ENCODE measurements at regions not wholly inside any gene's neighbourhood (a gene's known extent, or its start where the extent isn't known, plus 50 kb on each side); places are given as distances from the start of the nearest gene placed in this dataset.

GRCh38 chr13:74465271-74465670 is 331.1 kb upstream of the KLF12 start:
- no peak for DNase-seq (ENCODE audit: insufficient read length)
- no peak for FAIRE-seq
- TF ChIP-seq TAF1 (IDR thresholded peaks at IDR 0.05; ENCODE audit: borderline replicate concordance, low read depth, low read length) (no peak), POLR2AphosphoS5 (IDR thresholded peaks at IDR 0.05; ENCODE audit: low read depth, low read length) (no peak), POLR2A (IDR thresholded peaks at IDR 0.05; ENCODE audit: low read depth, low read length) (no peak)

DNA sequence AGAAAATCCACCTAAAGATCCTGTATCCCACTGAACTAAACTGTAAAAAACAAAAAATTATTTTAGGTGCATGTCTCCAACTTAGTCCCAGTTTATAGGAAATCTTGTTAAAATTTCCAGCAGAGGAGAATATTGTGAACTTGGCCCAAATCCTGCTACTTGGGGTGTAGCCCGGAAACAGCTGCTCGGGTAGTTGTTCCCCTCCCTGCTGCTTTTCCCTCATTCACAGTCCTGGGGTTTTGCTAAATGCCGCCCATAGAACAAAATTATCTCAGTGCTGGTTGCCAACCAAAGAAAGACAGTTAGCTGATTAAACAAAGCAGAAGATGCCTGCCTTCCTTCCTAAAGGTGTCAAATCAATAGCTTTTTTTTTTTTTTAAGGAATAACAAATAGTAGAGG is 330.5 kb upstream of the KLF12 start:
- DNase-seq (ENCODE audit: insufficient read length) (no peak), FAIRE-seq (no peak)
- TF ChIP-seq POLR2A (IDR thresholded peaks at IDR 0.05; ENCODE audit: low read depth, low read length) (no peak), TAF1 (IDR thresholded peaks at IDR 0.05; ENCODE audit: borderline replicate concordance, low read depth, low read length) (no peak), POLR2AphosphoS5 (IDR thresholded peaks at IDR 0.05; ENCODE audit: low read depth, low read length) (no peak)

GRCh38 chr13:74461011-74461410 is 326.8 kb upstream of the KLF12 start:
- DNase-seq (ENCODE audit: insufficient read length) (no peak), FAIRE-seq (no peak)
- TF ChIP-seq POLR2A (IDR thresholded peaks at IDR 0.05; ENCODE audit: low read depth, low read length), result no peak
- TF ChIP-seq TAF1 (IDR thresholded peaks at IDR 0.05; ENCODE audit: borderline replicate concordance, low read depth, low read length), result no peak
- no peak for TF ChIP-seq POLR2AphosphoS5 (IDR thresholded peaks at IDR 0.05; ENCODE audit: low read depth, low read length)

- DNase-seq (ENCODE audit: insufficient read length) (no peak), FAIRE-seq (no peak)
- TF ChIP-seq POLR2A (IDR thresholded peaks at IDR 0.05; ENCODE audit: low read depth, low read length) (no peak), TAF1 (IDR thresholded peaks at IDR 0.05; ENCODE audit: borderline replicate concordance, low read depth, low read length) (no peak), POLR2AphosphoS5 (IDR thresholded peaks at IDR 0.05; ENCODE audit: low read depth, low read length) (no peak)
Measured at GRCh38 chr13:74452881-74453280, 318.7 kb upstream of the KLF12 start.

- no peak for FAIRE-seq
- TF ChIP-seq POLR2AphosphoS5 (IDR thresholded peaks at IDR 0.05; ENCODE audit: low read depth, low read length), result no peak
- TF ChIP-seq TAF1 (IDR thresholded peaks at IDR 0.05; ENCODE audit: borderline replicate concordance, low read depth, low read length), result no peak
- no peak for TF ChIP-seq POLR2A (IDR thresholded peaks at IDR 0.05; ENCODE audit: low read depth, low read length)
- DNase-seq (ENCODE audit: insufficient read length), result no peak
Measured at GRCh38 chr13:74452176-74452575, 318.0 kb upstream of the KLF12 start.

GRCh38 chr13:74450964-74451363 is 316.8 kb upstream of the KLF12 start:
- DNase-seq (ENCODE audit: insufficient read length) (no peak), FAIRE-seq (no peak)
- TF ChIP-seq POLR2A (IDR thresholded peaks at IDR 0.05; ENCODE audit: low read depth, low read length) (no peak), TAF1 (IDR thresholded peaks at IDR 0.05; ENCODE audit: borderline replicate concordance, low read depth, low read length) (no peak), POLR2AphosphoS5 (IDR thresholded peaks at IDR 0.05; ENCODE audit: low read depth, low read length) (no peak)

- FAIRE-seq (no peak), DNase-seq (ENCODE audit: insufficient read length) (no peak)
- no peak for TF ChIP-seq POLR2AphosphoS5 (IDR thresholded peaks at IDR 0.05; ENCODE audit: low read depth, low read length)
- TF ChIP-seq TAF1 (IDR thresholded peaks at IDR 0.05; ENCODE audit: borderline replicate concordance, low read depth, low read length), result no peak
- TF ChIP-seq POLR2A (IDR thresholded peaks at IDR 0.05; ENCODE audit: low read depth, low read length), result no peak
Measured at GRCh38 chr13:74450525-74450845, 316.3 kb upstream of the KLF12 start.

DNA sequence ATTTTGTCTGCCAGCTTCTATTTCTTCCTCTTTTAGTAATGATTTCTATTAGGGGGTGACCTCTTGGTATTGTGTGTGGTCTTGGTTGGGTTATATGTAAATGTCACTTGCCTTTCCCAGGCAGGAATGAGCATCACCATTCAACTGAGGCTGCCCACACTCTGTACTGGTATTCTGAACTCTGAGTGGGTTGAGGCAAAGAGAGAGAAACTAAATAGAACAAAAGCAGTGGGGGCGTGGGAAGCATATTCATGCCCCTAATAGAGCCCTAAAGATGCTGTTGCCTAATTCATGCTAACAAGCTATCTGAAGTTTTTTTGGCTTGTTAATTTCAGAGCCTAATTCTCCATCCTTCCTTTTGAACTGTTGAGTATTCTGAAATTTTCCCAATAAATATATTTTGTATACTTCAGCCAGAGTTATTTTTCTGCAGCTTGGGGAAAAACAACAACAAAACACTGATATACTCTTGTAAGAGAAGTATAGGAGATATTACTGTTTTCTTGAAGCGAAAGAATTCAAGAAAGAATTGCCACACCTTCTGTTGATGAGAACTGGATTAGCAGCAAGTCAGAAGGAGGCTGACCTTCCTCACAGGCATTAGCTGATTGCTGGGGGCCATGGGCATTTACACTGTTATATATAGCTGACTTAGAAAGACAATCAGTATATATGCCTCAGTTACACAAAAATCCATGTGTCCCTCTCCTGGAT is 315.8 kb upstream of the KLF12 start:
- no peak for FAIRE-seq
- DNase-seq (ENCODE audit: insufficient read length), result no peak
- no peak for TF ChIP-seq TAF1 (IDR thresholded peaks at IDR 0.05; ENCODE audit: borderline replicate concordance, low read depth, low read length)
- no peak for TF ChIP-seq POLR2AphosphoS5 (IDR thresholded peaks at IDR 0.05; ENCODE audit: low read depth, low read length)
- no peak for TF ChIP-seq POLR2A (IDR thresholded peaks at IDR 0.05; ENCODE audit: low read depth, low read length)

DNA sequence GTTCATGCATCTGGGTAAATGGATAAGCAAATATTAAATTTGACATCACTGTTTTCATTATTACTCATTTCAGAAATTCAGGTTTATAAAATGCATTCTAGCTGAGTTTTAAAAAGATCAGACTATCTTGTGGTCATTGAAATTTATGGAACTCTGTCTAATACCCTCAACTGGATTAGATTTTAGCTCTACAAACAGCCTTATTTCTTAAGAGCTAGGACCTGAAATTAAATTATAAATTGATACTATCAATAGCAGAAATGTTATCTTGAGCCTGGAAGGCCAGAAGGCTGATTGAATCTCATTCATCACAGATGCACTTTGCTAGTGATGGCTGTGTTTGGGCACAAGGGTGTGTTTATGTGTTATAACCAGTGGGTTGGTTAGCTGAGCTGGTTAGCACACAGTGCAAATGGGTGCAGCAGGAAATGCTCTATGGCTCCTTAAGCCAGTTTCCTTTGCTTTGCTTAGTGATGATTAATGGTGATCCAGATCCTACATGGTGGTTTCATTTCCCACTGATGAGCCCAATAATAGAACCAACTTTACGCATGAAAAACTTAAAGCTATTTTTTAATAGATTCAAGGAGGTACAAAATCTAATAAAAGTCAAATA is 310.8 kb upstream of the KLF12 start:
- TF ChIP-seq TAF1 (IDR thresholded peaks at IDR 0.05; ENCODE audit: borderline replicate concordance, low read depth, low read length), result no peak
- no peak for TF ChIP-seq POLR2A (IDR thresholded peaks at IDR 0.05; ENCODE audit: low read depth, low read length)
- TF ChIP-seq POLR2AphosphoS5 (IDR thresholded peaks at IDR 0.05; ENCODE audit: low read depth, low read length), result no peak
- DNase-seq (ENCODE audit: insufficient read length), result no peak
- no peak for FAIRE-seq

DNA sequence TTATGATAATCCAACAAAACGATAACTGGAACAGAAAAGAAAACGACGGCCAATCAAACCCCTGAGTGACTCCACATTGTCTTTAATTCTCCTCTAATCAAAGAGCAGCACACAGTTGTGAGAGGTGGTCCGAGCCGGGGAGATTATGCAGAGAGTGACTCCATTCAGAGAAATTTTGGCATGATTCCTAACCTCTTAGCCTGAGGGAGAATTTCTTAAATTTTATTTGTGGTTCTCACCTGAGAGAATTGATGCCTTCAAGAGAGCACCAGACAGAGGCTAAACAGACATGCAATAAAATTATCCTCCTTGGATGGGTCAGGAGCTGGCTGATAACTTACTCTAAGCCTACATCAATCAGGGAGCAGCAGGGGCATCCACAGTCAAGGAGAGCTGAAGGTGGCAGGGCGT is 310.0 kb upstream of the KLF12 start:
- TF ChIP-seq POLR2AphosphoS5 (IDR thresholded peaks at IDR 0.05; ENCODE audit: low read depth, low read length) (no peak), POLR2A (IDR thresholded peaks at IDR 0.05; ENCODE audit: low read depth, low read length) (no peak), TAF1 (IDR thresholded peaks at IDR 0.05; ENCODE audit: borderline replicate concordance, low read depth, low read length) (no peak)
- DNase-seq (ENCODE audit: insufficient read length) (no peak), FAIRE-seq (no peak)

- FAIRE-seq (no peak), DNase-seq (ENCODE audit: insufficient read length) (no peak)
- TF ChIP-seq TAF1 (IDR thresholded peaks at IDR 0.05; ENCODE audit: borderline replicate concordance, low read depth, low read length), result no peak
- no peak for TF ChIP-seq POLR2A (IDR thresholded peaks at IDR 0.05; ENCODE audit: low read depth, low read length)
- TF ChIP-seq POLR2AphosphoS5 (IDR thresholded peaks at IDR 0.05; ENCODE audit: low read depth, low read length), result no peak
Measured at GRCh38 chr13:74443631-74444030, 309.4 kb upstream of the KLF12 start.

DNA sequence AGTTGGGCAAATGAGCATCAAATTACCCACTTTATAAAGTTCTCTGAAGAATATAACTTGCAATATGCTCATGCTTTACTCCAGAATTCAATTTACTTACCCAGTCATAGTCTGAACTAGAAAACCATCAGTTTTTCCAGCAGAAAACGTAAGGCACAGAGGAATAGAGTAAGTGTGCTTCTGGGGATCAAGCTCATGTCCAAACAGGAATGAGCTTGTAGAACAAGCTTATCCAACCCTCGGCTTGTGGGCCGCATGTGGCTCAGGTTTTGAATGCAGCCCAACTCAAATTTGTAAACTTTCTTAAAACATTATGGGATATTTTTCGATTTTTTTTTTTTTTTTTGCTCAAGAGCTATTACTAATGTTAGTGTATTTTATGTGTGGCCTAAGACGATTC is 308.5 kb upstream of the KLF12 start:
- DNase-seq (ENCODE audit: insufficient read length), result no peak
- no peak for TF ChIP-seq POLR2A (IDR thresholded peaks at IDR 0.05; ENCODE audit: low read depth, low read length)
- no peak for TF ChIP-seq TAF1 (IDR thresholded peaks at IDR 0.05; ENCODE audit: borderline replicate concordance, low read depth, low read length)
- no peak for TF ChIP-seq POLR2AphosphoS5 (IDR thresholded peaks at IDR 0.05; ENCODE audit: low read depth, low read length)

More for the DNA sequence above, 308.5 kb upstream of the KLF12 start:
- no peak for FAIRE-seq

Measured in GM12892 (cell line).